Right renal cortex interstitium (tissue), 3 donors: ENCODE measurements at regions not wholly inside any gene's neighbourhood (a gene's known extent, or its start where the extent isn't known, plus 50 kb on each side); places are given as distances from the start of the nearest gene placed in this dataset.

ENCODE experiments used
- DNase-seq, 3 donors: peaks; one replicate each; pipeline ENCODE4 v3.0.0-alpha.2; 2013; ENCODE audit warnings: low read depth in 3 of 3, low spot score in 2 of 3

DNA sequence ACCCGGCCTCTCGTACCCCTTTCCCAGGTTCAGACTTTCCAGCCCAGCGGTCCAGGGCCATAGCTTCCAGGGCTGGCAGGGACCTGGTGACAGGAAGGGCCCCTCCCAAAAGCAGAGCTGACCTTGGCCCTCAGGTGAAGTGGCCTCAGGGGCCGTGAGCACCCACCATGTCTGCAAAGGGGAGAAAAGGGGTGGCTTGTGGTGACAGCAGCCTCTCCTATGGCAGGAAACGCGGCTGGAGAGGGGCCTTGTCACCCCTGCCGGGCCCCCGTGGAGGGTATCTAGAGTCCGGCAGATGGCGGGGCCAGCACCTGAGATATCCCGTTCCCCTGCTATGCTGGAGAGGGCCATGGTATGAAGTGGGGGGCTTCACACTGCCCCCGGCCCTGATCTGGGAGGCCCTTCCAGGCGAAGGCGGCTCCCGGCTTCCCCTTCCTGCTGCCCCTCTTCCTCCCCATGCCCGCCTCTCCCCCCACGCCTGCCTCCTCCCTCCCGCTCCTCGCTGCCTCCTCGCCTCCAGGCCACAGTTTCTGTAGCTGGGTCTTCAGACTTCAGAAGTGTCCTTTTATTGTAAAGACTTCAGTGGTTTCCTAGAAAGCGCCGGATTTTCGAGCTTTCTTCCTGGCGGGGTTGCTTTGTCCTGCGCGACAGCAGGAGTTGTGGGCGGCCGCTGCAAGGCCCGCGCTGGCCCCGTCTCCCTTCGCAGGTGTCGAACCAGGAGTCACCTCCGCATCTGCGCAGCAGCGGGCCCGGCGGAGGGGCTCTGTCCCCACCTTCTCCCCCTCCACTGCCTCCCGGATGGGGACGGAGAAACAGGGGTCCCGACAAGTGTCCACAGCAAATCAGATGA lies 240.5 kb upstream of the MYT1L start:
- no peak for DNase-seq

- no peak for DNase-seq
These were observed 239.8 kb upstream of the MYT1L start for GRCh38 chr2:2570871-2571270.

DNA sequence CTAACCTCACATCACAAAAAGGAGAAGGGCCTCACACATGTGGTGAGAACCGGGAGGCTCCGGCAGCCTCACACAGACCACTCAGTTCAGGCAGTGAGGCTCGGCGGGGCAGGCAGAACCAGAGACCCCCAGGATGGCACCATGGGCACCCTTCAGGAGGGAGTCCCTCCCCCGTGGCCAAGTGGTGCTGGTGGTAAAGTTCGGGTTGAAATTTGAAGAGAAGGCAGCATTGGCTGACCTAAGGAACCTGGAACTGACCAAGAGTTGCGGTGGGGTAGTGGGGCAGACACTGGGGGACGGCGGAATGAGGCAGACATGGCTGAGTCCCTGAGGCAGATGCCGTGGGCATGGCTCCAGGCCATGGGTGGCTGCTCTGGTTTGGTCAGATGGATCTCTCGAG lies 239.3 kb upstream of the MYT1L start:
- DNase-seq, result no peak

GRCh38 chr2:2569836-2570235 lies 238.8 kb upstream of the MYT1L start:
- DNase-seq, result no peak

DNA sequence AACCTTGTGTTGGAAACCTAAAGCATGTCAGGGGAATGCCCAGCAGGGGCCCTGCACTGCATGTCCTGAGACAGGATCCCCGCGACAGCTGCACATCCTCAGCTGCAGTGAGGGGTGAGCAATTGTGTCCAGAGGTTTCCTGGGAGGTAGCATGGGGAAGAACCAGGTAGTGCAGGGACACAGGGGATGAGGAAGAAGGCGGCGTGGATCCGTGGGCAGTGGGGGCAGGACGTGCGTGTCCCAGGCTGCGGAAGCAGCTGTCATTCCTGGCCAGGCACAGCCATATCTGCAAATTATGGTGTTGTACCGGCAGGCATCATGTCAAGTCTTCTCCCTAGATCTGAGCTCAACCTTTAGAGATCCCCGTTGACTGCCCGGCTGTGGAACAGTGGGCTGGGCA lies 238.2 kb upstream of the MYT1L start:
- no peak for DNase-seq

GRCh38 chr2:2568411-2568810 lies 237.3 kb upstream of the MYT1L start:
- DNase-seq, result no peak

- DNase-seq, result no peak
These were observed 236.7 kb upstream of the MYT1L start for GRCh38 chr2:2567776-2568175.

DNA sequence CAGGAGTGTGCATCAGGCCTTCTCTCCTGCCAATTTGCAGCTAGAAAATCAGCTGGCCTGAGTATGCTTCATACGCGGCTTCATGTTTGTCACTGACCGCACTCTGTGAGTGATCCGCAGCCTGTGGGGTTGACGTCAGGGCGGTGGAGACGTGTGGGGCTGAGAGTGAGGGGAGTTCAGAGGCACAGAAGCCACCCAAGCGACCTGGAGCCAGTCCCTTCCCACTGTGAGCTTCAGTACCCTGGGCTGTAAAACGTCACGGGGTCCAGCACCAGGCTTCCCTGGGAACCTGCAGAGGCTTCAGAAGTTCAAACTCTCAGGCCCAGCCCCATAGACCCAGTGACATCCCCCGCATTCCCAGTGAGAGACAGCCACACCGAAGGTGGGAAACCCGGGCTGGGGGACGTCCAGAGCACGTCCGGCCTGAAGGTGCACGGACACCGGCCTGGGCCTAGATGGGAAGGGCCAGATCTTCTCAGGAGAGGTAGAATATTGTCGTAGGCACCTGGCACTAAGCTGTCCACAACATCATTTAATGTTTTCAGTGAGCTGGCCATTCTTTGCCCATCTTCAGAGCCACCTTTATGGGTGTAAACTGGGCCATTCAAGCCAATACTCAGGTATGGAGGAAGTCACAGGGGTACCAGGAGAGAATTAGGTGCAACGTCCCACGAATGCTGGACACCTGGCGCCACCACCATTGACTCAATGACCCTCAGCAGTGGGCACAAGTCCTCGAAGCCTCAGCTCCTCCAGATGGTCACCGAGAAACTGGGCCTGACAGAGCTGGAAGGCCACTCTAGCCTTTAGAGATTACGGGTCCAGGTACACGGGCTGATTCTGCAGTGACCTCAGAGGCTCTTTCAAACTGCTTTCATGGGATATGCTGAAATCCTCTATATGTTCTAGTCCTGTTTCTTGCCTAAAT lies 235.6 kb upstream of the MYT1L start:
- no peak for DNase-seq

- no peak for DNase-seq
These were observed 234.6 kb upstream of the MYT1L start for GRCh38 chr2:2565671-2566070.

DNA sequence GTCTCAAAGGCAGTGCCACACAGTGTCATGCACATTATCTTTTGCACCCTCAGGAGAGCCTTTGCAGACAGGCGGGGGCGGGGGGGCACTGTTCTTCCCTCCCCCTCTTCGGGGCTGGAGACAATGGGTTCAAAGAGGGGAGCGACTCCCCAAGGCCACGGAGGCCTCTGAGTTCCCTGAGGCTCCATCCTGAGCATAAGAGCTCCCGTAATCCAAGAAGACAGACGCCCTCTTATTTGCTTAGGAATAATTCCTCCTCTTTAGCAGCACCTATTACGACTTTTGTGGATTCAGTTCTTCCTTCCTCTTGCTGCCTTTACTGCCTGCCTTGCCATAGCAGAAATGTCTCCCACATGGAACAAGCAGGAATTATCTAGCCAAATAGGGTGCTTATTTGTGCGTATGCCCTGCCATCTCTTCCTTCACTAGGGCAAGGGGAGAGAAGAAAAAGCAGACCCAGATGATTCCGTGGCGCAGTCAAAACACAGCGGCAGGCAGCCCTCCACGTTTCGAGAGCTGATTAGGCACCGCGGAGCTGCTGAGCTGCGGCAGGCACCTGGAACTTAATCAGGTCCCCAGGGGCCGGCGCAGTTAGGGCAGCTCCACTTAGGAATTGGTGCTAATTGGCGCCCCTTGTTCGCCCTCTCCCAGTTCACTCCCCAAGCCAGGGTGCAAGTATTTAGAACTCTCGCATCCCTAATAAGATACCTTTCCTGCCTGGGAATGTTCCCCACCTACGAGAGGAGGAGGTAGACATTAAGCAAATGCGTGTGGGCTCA lies 233.4 kb upstream of the MYT1L start:
- no peak for DNase-seq

DNA sequence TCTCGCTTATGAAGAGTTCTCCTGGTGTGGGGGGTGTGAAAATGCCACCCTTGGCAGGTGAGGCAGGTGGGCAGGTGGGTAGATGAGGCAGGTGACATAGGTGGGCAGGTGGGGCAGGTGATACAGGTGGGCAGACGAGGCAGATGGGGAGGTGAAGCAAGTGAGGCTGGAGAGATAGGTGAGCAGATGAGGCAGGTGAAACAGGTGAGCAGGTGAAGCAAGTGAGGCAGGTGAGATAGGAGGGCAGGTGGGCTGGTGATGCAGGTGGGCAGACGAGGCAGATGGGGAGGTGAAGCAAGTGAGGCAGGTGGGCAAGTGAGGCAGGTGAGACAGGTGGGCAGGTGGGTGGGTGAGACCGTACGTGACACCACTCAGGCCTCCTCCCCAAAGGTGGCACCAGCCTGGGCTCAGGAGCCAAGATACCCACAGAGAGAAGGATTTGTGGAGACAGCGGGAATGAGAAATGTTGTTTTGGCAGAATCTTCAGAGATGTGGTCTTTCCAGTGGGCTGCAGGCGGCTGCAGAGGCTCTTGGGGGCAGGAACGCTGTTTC lies 232.3 kb upstream of the MYT1L start:
- DNase-seq, result no peak

GRCh38 chr2:2562867-2563266 lies 231.8 kb upstream of the MYT1L start:
- DNase-seq, result no peak

- DNase-seq, result no peak
These were observed 230.4 kb upstream of the MYT1L start for GRCh38 chr2:2561346-2562095.

GRCh38 chr2:2560374-2561015 lies 229.4 kb upstream of the MYT1L start:
- DNase-seq, result no peak

GRCh38 chr2:2558476-2558875 lies 227.4 kb upstream of the MYT1L start:
- DNase-seq, result no peak

DNA sequence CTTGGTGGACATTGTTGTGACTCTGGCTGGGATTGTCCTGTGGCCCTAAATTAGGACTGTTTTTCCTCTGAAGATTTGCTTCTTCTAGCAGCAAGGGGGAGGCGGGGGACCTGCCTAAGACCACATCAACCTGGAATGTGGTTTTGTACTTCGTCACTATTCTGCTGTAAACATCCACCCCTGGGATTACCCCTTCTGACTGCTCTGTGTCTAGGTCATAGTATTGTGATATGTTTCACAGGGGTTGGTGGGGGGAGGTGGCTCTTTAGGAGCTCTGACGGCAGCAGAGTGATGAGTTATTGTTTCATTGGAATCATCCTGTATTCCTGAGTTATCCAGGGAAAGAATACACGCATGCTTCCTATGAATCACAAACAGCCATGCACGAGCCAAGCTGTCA lies 226.4 kb upstream of the MYT1L start:
- no peak for DNase-seq

- DNase-seq, result no peak
These were observed 219.8 kb upstream of the MYT1L start for GRCh38 chr2:2550856-2551255.

GRCh38 chr2:2547911-2548310 lies 216.8 kb upstream of the MYT1L start:
- DNase-seq, result no peak

DNA sequence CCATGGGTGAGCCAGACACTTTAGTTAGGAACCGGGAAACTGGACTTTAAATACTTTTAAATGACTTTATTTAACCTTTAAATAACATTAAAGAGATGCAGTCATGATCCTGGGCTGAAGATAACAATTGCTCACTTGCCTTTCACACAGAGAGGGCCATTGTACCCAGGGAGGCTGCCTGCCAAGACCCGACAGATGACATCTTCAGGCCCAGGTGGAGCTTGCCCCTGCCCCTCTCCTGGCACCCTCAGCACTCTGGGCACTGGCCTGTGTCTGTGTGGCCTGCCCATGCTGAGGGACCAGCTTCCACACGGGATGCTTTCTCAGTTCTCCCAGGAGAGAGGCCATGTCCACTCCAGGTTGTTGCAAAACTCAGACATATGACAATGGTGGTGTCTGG lies 216.4 kb upstream of the MYT1L start:
- no peak for DNase-seq

DNA sequence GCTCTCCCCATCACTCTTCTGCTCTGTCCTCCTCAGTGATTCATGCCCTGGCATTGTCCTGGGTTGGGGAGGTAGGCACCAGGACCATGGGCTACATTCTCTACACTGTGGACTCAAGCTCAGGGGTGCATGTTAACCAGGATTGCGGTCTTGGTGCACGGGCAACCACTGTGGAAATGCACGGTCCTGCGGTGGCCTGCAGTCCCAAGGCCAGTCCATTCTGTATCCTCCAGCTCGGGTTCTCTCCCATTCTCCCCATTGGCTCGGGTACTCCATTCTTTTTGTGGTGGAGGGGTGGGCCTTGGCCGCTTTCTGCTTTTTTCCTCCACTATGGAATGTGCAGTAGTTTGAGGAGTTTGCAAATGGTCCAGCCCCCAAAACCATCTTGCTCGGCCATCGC lies 215.0 kb upstream of the MYT1L start:
- no peak for DNase-seq
